ENCODE measurements at regions not wholly inside any gene's neighbourhood (a gene's known extent, or its start where the extent isn't known, plus 50 kb on each side); places are given as distances from the start of the nearest gene placed in this dataset.

DNA sequence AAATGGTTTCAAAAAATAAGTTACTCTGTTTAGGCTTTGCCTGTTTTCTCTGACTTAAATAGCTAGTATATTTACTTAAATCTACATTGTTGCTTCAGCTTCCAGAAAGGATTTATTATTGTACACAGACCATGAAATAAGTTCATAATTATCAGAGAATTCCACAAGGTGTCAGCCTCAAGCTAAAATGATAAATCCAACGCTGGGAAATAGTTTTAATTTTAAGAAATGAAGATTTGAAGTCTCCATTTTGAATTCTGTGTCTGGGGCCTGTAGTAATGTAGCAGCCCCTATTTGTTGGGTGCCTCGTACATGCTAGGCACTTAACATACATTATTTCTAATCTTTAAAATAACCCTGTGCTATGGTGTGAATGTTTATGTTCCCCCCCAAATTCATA is 92.6 kb upstream of the KCNMB2 start:
- DNase-seq: no peak

DNA sequence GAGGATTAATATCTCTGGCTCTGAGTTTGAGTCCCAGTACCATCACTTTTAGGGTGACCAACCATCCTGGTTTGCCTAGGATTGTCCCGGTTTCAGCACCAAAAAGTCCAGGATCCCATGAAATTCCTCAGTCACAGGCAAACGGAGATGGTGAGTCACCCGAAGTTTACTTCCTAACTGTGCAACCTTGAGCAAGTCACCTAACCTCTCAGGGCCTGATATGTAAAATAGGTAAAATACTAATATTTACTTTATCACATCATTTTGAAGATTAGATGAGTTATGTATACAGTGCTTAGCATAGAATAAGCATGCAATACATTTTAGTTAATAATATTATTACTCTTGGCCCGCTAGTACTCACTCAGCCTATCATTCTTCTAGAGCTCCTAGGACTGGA is 91.1 kb upstream of the KCNMB2 start:
- DNase-seq: no peak

DNA sequence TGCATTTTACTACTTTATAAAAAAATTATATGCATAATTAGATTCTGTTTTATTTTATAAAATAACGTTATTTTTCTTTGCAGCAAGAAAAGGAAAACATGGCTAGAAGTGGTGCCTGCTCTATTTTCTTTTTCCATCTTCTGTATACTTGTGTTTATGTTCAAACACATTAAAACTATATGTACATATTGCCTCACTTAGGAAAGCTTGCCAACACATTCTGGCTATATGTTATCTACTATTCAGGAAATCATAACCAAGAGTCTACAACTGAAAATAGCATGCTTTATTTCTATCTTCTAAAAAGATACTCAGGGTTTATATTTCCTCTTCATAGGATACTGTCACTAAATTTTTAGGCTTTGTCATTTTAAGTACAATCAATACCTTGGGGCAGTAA is 90.2 kb upstream of the KCNMB2 start:
- DNase-seq: no peak

DNA sequence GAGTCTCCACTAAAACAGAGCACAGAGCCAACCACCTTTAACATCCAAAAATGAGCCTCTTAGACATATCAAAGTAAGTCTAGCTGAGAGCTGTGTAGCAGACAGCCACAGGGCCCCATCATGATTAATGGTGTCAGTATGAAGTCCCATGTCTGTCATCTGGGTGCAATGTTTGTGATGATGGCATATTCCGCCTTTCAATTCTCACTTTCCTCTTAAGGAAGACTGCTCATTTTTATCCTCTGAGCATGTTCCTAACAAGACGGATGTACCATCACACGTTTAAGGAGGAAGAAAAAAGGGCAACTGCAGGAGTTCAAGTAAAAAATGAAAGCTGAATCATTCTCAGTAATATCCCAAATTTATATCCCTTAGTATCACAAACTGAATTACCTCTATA is 85.8 kb upstream of the KCNMB2 start:
- no peak for DNase-seq

DNA sequence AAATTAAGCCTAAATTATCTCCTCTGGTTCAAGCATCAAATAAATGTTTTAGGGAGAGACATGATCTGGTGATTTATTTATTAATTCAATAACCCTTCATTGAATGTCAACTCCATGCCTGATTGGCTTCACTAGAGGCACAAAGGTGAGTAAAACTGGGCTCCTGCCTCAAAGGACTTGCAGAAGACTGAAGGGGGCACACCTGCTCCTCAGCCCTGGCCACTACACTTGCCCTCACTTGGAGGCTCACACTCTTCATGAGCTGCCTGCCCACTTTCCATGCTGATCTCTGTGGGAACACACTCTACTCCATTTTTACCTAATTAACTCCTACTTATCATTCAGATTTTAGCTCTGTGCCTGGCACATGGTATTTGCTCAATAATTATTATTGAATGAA is 84.4 kb upstream of the KCNMB2 start:
- no peak for DNase-seq

DNA sequence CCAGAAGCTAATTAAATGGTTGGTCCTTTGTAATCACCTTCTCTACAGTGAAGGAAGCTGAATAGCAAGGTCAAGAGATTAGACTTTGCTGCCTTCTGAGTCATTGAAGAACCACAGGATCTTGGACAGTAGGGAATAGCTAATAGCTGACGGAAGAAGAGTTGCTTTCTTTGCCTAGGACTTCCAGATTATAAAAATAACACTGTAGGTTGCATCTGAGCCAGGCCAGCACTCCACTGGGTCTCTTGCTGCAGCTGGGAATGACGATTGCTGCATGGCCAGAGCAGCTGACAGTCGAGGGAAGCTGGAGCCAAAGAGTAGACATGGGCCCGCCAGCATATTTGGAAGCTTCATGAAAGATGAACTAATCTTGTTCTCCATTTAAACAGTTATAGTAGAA is 81.5 kb upstream of the KCNMB2 start:
- no peak for DNase-seq

DNA sequence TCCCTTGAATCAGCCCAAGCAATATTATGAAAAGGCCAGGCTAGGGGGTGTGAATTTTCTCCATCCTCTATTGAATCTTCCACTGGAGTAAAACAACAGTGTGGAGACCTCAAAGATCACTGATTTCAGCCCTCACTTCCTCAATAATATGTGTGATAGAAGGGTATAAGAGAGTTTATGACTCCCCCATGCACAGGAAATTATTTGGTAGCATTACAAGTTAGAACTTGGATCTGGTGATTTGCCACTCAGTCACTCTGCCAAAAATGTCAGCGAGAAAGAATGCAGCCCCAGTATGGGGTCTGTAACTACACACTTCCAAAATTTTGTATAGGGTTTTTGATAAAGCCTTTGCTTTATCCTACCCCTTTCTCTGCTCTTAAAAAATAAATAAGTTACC is 81.0 kb upstream of the KCNMB2 start:
- DNase-seq: no peak

DNA sequence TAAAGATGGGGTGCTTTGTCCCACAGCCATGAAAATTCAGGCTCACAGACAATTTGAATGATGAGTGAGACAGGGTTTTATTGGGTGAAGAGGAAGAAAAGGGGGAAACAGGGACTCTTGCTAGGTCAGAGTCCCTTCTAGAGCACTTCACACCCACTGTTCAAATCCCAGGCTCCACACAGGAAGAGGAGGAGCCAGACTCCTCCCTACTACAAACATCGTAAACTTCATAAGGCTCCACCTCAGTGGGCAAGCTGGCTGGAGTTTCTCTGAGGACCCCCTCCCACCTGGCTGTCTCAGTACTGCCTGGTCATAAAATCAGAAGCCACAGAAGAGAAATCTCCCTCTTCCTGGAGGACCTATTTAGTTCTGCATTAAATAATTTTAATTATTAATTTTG is 80.3 kb upstream of the KCNMB2 start:
- no peak for DNase-seq

DNA sequence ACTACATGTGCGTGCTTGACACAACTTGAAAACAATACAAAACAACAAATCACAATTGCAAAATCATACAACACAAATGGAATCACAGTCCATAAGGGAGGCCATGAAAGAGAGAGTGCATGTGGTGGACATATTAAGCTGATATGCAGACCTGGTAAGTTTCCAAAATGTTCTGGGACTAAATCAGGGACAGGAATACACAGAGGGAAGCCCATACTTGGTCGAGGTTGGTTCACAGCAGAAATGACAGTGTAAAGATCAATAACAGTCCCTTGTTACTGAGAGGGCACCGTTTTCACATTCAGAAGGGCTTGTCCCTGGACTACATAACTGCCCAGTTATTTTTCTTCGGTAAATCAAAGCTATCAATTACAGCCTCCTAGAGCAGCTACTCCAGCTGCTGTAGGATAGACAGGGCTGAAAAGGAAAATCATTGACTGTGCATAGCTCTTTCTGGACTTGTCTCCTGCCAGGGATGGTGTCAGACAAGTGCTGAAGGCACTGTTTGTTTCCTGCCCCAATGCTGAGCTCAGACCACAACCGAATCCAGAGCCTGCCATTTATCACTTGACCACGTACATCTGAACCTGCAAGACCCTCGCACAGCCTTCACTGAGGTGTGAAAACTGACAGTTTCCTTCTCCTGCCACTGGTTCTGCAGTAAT is 79.5 kb upstream of the KCNMB2 start:
- DNase-seq: no peak

DNA sequence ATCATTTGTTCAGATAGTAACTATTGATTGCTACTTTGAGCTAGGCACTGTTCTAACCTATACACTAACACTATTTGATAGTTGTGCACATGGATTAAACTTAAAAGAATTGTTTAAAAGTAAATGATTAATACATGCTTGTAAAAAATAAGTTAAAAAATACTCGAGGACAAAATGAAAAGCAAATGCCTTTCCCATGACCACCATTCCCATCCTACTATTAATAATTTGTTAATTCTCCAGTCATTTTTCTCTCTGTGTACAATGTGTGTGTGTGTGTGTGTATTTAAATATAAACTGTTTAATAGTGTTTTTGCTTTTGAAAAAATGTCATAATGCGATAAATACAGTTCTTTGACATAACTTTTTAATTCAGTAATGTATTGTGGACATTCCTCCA is 78.7 kb upstream of the KCNMB2 start:
- no peak for DNase-seq

DNA sequence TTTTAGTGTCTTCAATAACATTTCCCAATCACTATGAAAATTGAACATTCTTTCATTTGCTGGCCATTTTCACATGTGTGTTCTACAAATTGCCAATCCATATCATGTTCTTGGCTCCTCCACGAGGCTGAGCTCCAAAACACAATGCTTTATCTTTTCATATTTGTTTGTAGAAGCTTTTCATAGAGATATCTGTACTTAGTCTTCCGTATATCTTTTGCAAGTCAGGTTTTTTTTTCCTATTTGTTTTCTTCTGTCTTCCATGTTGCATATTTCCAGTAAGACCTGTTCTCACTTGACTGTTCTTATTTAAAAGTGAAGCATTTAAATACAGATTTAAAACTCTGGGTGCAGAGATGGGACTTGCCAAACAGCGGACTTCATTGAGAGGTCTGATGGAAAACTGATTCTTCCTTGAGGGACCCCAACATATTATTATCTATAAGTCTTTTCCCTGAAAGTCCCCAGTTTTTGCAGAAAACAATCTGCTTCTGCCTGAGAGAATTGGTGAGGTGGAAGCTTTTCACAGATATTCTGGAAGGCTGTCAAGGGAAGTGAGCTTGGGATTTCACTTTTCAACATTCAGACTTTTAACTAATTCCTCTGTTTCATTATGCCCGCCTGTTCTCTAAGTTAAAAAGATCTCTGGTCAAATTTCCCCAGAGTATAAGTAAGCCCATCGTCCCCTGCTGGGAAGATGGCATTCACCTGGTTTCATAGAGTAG is 77.8 kb upstream of the KCNMB2 start:
- no peak for DNase-seq

DNA sequence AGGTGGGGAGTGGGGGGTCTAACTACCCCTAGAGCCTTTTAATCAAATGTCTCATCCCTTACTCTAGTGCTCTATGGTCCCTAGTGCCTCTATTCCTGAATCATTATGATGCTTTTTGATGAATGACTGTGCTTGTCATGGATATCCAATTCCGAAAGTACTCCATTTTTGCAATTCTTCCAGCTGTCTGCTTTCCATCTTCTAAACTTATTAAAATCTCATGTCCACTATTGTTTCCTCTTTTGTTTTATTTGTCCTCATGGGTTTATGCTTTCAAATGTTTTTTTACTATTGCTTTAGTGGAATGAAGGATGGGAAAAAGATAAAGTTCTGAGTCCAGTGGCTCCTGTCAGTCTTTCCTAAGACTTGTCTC is 77.2 kb upstream of the KCNMB2 start:
- DNase-seq: no peak

DNA sequence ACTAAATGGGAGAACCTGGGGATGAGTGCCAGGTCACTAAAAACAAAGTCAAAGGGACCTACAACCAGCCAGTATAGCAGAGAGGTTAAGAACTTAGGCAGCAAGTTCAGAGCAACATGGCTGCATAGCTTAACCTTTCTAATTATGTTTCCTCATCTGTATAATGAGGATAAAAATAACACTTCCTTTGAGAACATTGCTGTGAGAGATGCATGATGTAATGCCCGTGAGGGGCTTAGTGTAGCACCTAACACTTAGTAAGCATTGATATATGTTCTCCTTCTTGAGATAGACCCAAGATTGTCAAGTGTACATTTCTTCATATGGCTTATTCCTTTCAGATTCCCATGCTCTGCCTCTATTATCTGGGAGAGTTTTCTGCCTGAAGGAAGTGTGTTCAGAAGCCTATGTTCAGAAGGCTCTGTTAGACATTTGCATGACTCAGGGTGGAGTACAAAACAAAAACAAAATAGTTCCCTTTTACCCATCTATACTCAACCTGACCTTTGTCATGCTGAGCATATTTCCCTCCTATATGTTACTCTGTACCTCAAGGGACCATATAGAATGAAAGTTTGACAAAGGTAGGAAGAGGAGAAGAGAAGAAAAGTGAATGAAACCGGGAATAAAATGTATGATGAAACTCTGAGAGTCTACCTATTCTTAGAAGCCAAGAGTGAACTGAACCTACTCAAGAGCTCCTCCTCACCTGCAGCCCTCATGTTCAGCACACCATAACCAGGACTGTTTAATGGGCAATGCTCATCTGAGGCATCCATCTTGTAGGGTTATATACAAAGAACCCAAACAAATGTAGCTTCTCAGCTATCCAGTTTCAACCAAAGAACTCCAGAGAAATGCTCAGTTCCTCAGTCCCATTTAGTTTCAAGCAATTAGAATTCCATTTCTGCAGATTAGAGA is 70.7 kb upstream of the KCNMB2 start:
- no peak for DNase-seq

DNA sequence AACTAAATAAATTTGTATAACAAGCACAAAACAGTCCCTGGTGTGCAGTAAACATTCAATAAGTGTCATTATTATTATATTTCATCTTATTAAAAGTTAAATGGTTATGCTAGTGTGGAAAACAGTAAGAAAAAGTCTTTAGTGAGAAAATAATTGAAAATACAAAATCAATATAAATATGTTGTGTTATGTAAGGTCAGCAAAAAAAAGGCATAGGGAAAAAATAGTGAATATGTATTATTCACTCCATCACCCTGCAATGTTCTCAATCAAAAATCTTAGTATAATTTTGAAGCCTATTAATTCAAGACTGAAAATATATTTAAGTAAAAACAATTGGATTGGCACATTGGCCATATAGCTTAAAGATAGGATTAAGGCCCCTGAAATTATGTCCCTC is 63.3 kb upstream of the KCNMB2 start:
- no peak for DNase-seq

DNA sequence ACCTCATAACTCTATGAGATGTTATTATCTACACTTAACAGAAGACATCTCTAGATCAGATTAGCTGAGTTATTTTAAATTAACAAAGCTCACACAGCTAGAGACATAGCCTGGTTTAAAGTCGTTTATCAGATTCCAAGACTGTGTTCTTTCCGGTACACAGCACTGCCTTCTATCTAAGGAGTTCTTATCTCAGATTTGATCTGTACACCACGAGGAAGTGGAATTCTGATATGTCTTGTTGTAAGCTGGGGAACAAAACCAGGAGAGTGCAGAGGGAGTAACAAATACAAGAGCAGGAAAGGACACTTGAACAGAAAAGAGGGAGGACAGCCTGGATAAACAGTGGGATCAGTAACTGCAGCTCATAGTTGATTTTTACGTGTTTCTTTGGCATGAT is 61.7 kb upstream of the KCNMB2 start:
- no peak for DNase-seq

DNA sequence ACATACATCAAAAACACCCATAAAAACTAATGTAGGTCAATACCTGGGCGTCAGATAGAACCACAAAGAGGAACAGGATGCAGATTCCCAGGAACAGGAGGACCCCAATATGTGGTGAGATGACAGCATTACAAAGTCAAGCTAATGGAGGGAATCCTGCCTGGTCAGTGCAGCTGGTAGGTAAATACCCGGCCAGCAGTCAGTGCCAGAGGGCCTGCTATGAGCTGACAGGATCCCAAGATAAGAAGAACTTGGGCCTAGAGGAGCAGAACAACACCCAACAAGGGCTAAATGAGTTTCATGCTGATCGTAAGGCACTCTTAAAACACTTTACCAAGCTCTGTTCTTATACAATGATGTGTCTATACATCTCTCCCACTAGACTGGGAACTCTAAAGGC is 61.2 kb upstream of the KCNMB2 start:
- no peak for DNase-seq

DNA sequence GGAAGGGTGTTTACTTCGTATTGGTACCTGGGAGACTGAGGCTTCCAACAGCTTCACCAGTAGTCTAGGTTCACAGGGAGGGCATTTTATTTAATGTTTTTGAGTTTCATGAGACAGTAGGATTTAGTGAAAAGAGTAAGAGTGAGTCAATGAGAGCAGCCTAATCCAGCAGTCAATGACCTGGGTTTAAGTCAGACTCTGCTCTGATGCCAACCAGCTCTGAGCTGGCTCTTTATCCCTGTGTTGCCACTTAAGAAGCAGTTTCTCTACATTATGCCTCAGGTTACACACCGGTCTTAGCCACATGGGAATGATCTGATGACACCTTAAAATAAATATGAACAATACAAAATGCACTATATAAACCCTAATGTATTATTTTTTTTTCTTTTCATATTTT is 59.4 kb upstream of the KCNMB2 start:
- no peak for DNase-seq

DNA sequence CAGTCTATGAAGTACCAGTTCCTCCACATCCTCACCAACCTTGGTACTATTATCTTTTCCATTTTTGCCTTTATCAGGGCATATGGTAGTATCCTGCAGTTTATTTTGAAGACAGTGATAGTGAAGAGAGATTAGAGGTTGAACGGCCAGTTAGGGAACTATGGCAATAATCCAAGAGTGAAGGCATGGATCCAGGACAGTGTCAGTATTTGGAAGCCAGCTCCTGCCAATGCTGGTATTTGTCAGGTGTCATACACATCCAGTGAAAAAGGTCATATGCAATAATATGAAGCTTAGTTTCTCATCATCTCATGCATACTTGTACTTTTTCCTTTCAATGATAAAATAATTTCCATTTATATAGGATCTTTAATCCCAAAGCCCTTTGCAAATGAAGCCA is 56.8 kb upstream of the KCNMB2 start:
- no peak for DNase-seq

DNA sequence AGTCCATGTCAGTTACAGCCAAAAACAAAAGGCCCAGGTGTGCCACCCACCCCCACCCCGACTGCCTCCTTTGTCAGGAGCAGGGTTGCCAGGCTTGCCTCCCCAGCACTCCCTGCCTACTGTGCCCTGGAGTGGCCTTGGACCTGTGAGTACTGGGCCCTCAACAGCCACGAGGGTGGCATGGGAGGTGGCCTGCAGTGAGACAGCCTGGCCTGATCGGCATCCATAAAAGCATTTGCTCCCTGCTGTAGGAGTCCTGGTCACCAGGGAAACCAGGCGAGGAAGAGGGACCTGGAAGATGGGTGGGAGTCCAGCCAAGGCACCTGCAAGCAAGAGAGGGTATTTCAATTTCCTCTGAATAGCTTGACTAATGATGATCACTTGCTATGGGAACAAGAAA is 56.4 kb upstream of the KCNMB2 start:
- DNase-seq: no peak

DNA sequence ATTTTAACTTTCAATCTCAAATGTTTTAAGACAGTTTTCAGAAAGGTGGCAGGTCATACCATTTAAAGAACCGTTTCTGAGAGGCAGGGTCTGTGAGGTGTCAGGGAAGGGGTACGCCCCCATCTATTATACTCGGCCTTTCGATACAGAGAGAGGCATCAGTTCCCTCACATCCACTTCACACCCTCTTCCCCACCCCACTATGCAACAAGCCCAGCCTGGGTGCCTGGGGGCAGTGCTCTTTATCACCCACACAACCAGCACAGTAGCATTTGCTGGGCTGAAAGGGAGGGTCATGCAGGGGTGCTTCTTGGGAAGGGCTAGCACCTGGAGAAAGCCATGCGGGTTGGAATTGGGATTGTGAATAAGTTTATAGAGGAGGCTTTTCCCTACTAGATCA is 56.0 kb upstream of the KCNMB2 start:
- DNase-seq: no peak

DNA sequence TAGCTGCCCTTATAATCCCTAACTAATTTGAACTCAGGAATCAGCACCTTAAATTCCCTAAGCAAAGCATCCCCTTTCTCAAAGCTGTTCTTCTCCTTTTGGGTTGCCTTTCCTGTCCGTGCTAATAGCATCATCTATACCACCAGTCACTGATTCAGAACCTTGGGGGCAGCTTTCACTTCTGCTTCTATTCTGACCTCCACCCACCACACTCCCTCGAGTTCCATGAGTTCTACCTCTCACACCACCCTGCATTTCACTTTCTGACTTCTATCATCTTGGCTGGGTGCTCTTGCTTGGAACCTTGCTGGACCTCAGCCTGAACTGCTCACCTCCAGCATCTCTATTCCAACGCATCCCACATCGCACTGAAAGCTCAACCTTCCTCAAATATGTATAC is 55.4 kb upstream of the KCNMB2 start:
- peak; percentile 28 to 71 for DNase-seq

DNA sequence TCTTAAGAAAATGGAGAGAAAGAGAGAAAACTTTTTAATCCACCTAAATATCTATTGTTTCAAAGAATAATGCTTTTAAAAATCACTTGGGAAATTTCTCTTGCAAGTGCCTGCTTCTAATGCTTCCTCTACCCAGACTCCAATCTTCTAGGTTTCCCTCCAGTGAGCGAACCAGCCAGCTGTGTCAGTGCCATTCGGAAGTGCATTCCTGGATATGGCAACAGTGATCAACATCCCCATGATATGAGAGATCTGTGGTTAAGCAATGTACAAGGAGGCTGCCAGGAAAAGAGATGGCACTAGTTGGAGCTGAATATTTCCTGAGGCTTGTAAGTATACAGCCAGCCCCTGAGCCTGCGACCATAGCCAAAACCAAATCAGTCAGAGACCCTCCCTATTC is 53.3 kb upstream of the KCNMB2 start:
- DNase-seq: no peak

DNA sequence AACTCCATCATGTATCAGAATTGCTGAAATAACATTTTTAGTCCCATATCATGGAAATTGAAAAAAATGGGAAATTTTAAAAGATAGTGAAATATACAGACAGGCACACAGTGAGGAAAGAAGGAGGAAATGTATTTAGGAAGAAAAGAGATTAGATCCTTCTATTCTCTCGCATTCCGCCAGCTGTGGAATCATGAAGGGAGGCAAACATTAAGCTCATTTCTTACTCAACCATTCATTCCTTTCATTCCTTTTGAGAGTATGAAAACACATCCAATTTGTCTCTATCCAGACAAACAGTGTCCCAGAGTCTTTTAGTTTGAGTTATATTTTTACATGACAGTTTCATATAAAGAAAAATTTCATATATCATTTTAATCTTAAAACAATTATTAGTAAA is 52.5 kb upstream of the KCNMB2 start:
- no peak for DNase-seq

DNA sequence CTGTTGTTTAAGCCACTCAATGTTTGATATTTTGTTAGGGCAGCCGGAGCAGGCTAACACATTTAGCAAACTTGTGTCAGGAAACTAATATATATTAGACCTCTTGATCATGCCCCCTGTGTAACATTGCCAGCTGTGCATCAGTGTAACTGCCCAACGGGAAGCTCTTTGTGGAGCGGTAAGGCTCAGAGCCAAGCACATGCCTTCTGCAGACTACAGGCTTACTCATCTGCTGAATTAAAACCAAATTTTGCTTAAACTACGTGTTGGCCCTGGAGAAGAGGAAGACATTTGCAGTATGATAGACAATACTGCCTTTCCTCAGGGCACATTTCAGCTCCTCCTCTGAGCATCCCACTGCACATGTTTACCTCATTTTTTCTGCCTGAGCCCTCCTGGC is 50.5 kb upstream of the KCNMB2 start:
- DNase-seq: no peak

All from inflammatory macrophage (primary cell).